HepG2 (cell line): ENCODE measurements at regions not wholly inside any gene's neighbourhood (a gene's known extent, or its start where the extent isn't known, plus 50 kb on each side); places are given as distances from the start of the nearest gene placed in this dataset.

Source experiments
- ATAC-seq: fragments of 200-7000 bp; cut with Tn5 transposase; 3 replicates; pipeline ENCODE4 v1.9.1; 2020; ENCODE audit warnings: mild to moderate bottlenecking, moderate library complexity
- BruUV-seq: library from RNA; stranded (reverse); fragments of 400-500 nt; replicated peaks from 2 replicates; lab custom pipeline; 2021; lab: Mats Ljungman, UMichigan
- CTCF ChIA-PET: fragments of 300-600 bp; formaldehyde crosslinking; extraction: SDS; loops from one replicate; lab custom pipeline; 2021; ENCODE audit warnings: low total read pairs, inconsistent platforms, low intra/inter-chr PET ratio; lab: Yijun Ruan, JAX
- POLR2A ChIA-PET: fragments of 350-600 bp; sonication (Branson Sonifier 250); formaldehyde crosslinking; loops from one replicate; lab custom pipeline; 2020; ENCODE audit warnings: antibody characterized with exemption, inconsistent platforms; lab: Yijun Ruan, JAX
- DNase-seq: peaks from one replicate; pipeline ENCODE4 v3.0.0-alpha.2; 2015; ENCODE audit warnings: low spot score
- FAIRE-seq: peaks from 3 replicates; lab custom pipeline; 2011; peaks lifted over from hg19 to GRCh38; lab: Jason Lieb, UNC
- H2AFZ ChIP-seq: one replicate; pipeline ENCODE4 v1.6.1; 2011; ENCODE audit warnings: low read length, inconsistent platforms
- H3K27ac ChIP-seq: fragments of 300-600 bp; 3 replicates; pipeline ENCODE4 v1.8.0; 2011; ENCODE audit warnings: mixed run types, mild to moderate bottlenecking, mixed read lengths, low read length, inconsistent platforms; ENCODE audit not compliant: insufficient read depth; ENCODE audit errors: extremely low read length
- H3K27me3 ChIP-seq, 2 experiments: fragments of 200-600 bp in 1 of 2; 2 replicates in 1 of 2; 3 replicates in 1 of 2; pipeline versions ENCODE4 v1.6.0 to v1.8.0; 2011; ENCODE audit warnings: low read length in 2 of 2, mild to moderate bottlenecking in 2 of 2, moderate library complexity in 2 of 2, inconsistent platforms in 1 of 2; ENCODE audit not compliant: insufficient read depth in 2 of 2, control insufficient read depth in 1 of 2
- H3K36me3 ChIP-seq, 2 experiments: fragments of 200-600 bp in 1 of 2; replicated peaks in 1 of 2; 2 replicates in 1 of 2; 3 replicates in 1 of 2; pipeline versions ENCODE4 v1.5.1 to v1.8.0; 2011; ENCODE audit warnings: low read length in 2 of 2, inconsistent platforms in 1 of 2; ENCODE audit not compliant: insufficient read depth in 2 of 2, control insufficient read depth in 1 of 2
- H3K4me1 ChIP-seq: 2 replicates; pipeline ENCODE4 v1.5.1; 2012; ENCODE audit warnings: low read length, inconsistent platforms; ENCODE audit not compliant: insufficient read depth
- H3K4me2 ChIP-seq: 2 replicates; pipeline ENCODE4 v1.6.0; 2011; ENCODE audit warnings: low read depth, low read length, inconsistent platforms
- H3K4me3 ChIP-seq, 3 experiments: fragments of 200-600 bp in 1 of 3; sonication (generic), shearing (Covaris generic) in 1 of 3; replicated peaks in 1 of 3; 2 replicates each; pipeline ENCODE4 v1.5.1; 2011 to 2016; ENCODE audit warnings: low read length in 3 of 3, inconsistent platforms in 2 of 3, low read depth in 2 of 3, mild to moderate bottlenecking in 2 of 3, control low read depth in 1 of 3, mixed read lengths in 1 of 3; ENCODE audit not compliant: insufficient read depth in 1 of 3
- H3K79me2 ChIP-seq: one replicate; pipeline ENCODE4 v1.6.1; 2011; ENCODE audit warnings: low read length, inconsistent platforms; ENCODE audit not compliant: insufficient read depth
- H3K9ac ChIP-seq: 2 replicates; pipeline ENCODE4 v1.6.0; 2011; ENCODE audit warnings: mild to moderate bottlenecking, low read depth, low read length, inconsistent platforms; ENCODE audit not compliant: insufficient read depth
- H3K9me3 ChIP-seq: 2 replicates; pipeline ENCODE4 v1.5.1; 2012; ENCODE audit warnings: mild to moderate bottlenecking, low read length
- H4K20me1 ChIP-seq: 2 replicates; pipeline ENCODE4 v1.6.0; 2011; ENCODE audit warnings: inconsistent platforms, mild to moderate bottlenecking, low read length, moderate library complexity; ENCODE audit not compliant: insufficient read depth
- IRF2 ChIP-seq: IDR thresholded peaks from 2 replicates; pipeline ENCODE4 v1.6.1; 2018; ENCODE audit warnings: missing genetic modification reagents, missing compliant biosample characterization
- LBX2 ChIP-seq: sonication (generic); formaldehyde crosslinking; IDR thresholded peaks from 2 replicates; pipeline ENCODE4 v1.5.0; 2020; ENCODE audit warnings: missing genetic modification reagents, mild to moderate bottlenecking, borderline replicate concordance
- MYPOP ChIP-seq: sonication (generic); formaldehyde crosslinking; IDR thresholded peaks from 2 replicates; pipeline ENCODE4 v1.8.1; 2023; ENCODE audit warnings: mild to moderate bottlenecking, moderate library complexity, missing genetic modification reagents
- RARG ChIP-seq: sonication (generic); formaldehyde crosslinking; IDR thresholded peaks from 2 replicates; pipeline ENCODE4 v1.4.0; 2020; ENCODE audit warnings: low read depth, mild to moderate bottlenecking, missing genetic modification reagents
- TMF1 ChIP-seq: sonication (generic); formaldehyde crosslinking; IDR thresholded peaks from 2 replicates; pipeline ENCODE4 v1.8.1; 2022; ENCODE audit warnings: low read depth, missing genetic modification reagents
- ZBTB40 ChIP-seq, 2 experiments: fragments of 450-650 bp in 1 of 2; sonication (generic) in 1 of 2; formaldehyde crosslinking in 1 of 2; IDR thresholded peaks; 2 replicates each; pipeline versions ENCODE4 v1.6.1 to v1.8.0; 2016 to 2022; ENCODE audit warnings: antibody characterized with exemption in 1 of 2, mild to moderate bottlenecking in 1 of 2, missing genetic modification reagents in 1 of 2
- WGBS: methylation state at CpG from one replicate; pipeline ENCODE4 v1.1.6; 2017; ENCODE audit warnings: low lambda C conversion rate; 5-methylcytosine and 5-hydroxymethylcytosine counted together
- in situ Hi-C: cut with HindIII; loops from 2 replicates; pipeline ENCODE4 v1.10.0; 2017; ENCODE audit warnings: low pct_unique_long_range_greater_than_20kb; ENCODE audit not compliant: extremely low pct_ligation_motif_present
- intact Hi-C: fragments of 100-400 bp; cut with micrococcal nuclease; formaldehyde crosslinking; loops from one replicate; pipeline ENCODE4 v1.10.0; 2022; ENCODE audit not compliant: unreplicated experiment

- TF ChIP-seq ZBTB40 (IDR thresholded peaks at IDR 0.05) (no peak), ZBTB40 (CRISPR knock-in tag; IDR thresholded peaks at IDR 0.05) (no peak)
Observed at GRCh38 chr7:85641331-85641730, 454.5 kb upstream of the SEMA3D start (continued).

- Histone ChIP-seq H3K4me3 (no peak overlapping the region), H3K27ac (no peak overlapping the region), H2AFZ (no peak overlapping the region), H3K79me2 (no peaks in the 10 kb centered on the region), H3K4me1 (no peaks in the 10 kb centered on the region), H3K36me3 (no peaks in the 10 kb centered on the region), H3K4me2 (no peak overlapping the region), H4K20me1 (no peaks in the 10 kb centered on the region), H3K9ac (no peak overlapping the region), H3K9me3 (no peaks in the 10 kb centered on the region), H3K27me3 (no peaks in the 10 kb centered on the region)
- ATAC-seq (no peak), FAIRE-seq (no peak), DNase-seq (no peak)
- intact Hi-C loops: no loop called here
- in situ Hi-C loops: no loop called here
- WGBS: 3% methylated on average over 1 of the region's 1 CpG
- BruUV-seq: no TSS peak
- CTCF ChIA-PET: no interaction called here
- POLR2A ChIA-PET: no interaction called here
- TF ChIP-seq RARG (CRISPR knock-in tag): no peak
- TF ChIP-seq IRF2: no peak
- no peak for TF ChIP-seq MYPOP (CRISPR knock-in tag)
- TF ChIP-seq TMF1: no peak
- TF ChIP-seq LBX2 (CRISPR knock-in tag): no peak
Observed at GRCh38 chr7:85638394-85638793, 451.5 kb upstream of the SEMA3D start.
